Sigmoid colon (tissue), 6 donors: ENCODE measurements at regions not wholly inside any gene's neighbourhood (a gene's known extent, or its start where the extent isn't known, plus 50 kb on each side); places are given as distances from the start of the nearest gene placed in this dataset.

ENCODE experiments used
- DNase-seq: peaks from one replicate; pipeline ENCODE4 v3.0.0-alpha.2; 2019
- H3K27ac ChIP-seq, 4 donors: fragments of 200-600 bp; sonication (generic); one replicate each; pipeline ENCODE4 v1.5.1; 2016 to 2019; ENCODE audit warnings: mild to moderate bottlenecking in 1 of 4
- H3K27me3 ChIP-seq, 3 donors: fragments of 200-600 bp; sonication (generic); one replicate each; pipeline ENCODE4 v1.5.1; 2019; ENCODE audit warnings: mild to moderate bottlenecking in 1 of 3
- H3K36me3 ChIP-seq, 4 donors: fragments of 200-600 bp; sonication (generic); one replicate each; pipeline ENCODE4 v1.5.1; 2016 to 2019
- H3K4me1 ChIP-seq, 4 donors: fragments of 200-600 bp; sonication (generic); one replicate each; pipeline ENCODE4 v1.5.1; 2017 to 2019
- H3K4me3 ChIP-seq, 4 donors: fragments of 200-600 bp; sonication (generic); one replicate each; pipeline ENCODE4 v1.5.1; 2017 to 2019; ENCODE audit warnings: mild to moderate bottlenecking in 2 of 4, moderate library complexity in 1 of 4
- H3K9me3 ChIP-seq, 4 donors: fragments of 200-600 bp in 3 of 4; sonication (generic) in 3 of 4; one replicate each; pipeline versions ENCODE4 v1.5.1 to v1.6.1; 2013 to 2019
- EP300 ChIP-seq, 4 donors: sonication (generic); formaldehyde crosslinking; IDR thresholded peaks; one replicate each; pipeline ENCODE4 v1.6.1; 2017; ENCODE audit warnings: antibody characterized with exemption in 4 of 4
- POLR2A ChIP-seq, 2 donors: fragments of 450-650 bp; IDR thresholded peaks; one replicate each; pipeline ENCODE4 v1.6.1; 2016; ENCODE audit warnings: antibody characterized with exemption in 2 of 2, mild to moderate bottlenecking in 2 of 2, moderate library complexity in 2 of 2
- POLR2AphosphoS5 ChIP-seq, 4 donors: sonication (generic); formaldehyde crosslinking; IDR thresholded peaks; one replicate each; pipeline ENCODE4 v1.6.1; 2017; ENCODE audit warnings: antibody characterized with exemption in 4 of 4
- whole genome bisulfite sequencing, 2 donors: extraction: QIAGEN DNeasy Blood & Tissue Kit; methylation state at CpG; one replicate each; pipeline ENCODE4 v1.1.7; 2013; 5-methylcytosine and 5-hydroxymethylcytosine counted together
- intact Hi-C: fragments of 100-400 bp; cut with DNase I; formaldehyde crosslinking; loops from one replicate; pipeline ENCODE4 v1.15.1; 2023
- TF ChIP-seq, protein P1 (sequence below), 4 experiments: fragments of 450-650 bp in 3 of 4; fragments of 200-600 bp in 1 of 4; IDR thresholded peaks; one replicate each; pipeline ENCODE4 v1.5.1; 2016 to 2019; ENCODE audit warnings: antibody characterized with exemption in 4 of 4, mild to moderate bottlenecking in 3 of 4, moderate library complexity in 2 of 4
- donor health status: healthy with polysubstance abuse.
- donor health status: healthy.

DNA sequence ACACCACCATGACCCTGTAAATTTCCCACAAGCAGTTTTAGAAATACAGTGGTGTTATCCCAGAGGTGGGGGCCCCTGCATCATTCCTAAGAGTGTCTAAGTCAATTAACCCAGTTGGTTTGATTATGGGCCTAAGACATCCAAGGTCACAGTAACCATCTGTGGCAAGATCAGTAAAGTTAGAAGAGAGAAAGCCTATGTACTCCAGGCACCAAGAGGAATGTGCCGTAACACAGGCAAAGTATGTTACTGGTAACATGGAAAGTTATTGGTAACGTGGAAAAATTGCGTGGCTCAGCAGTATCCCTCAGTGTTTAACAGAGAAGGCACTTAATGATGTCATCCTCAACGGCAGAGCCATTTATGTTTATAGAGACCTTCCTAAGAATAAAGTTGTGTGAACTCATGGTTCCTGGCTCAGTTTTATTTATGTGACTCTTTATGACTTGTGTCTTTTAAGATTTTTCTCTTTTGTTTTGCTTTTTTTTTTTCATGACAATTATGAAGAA, 144.1 kb upstream of the RASGRP1 start:
- WGBS, 2 donors: 47 to 74% methylated on average over 4 of the region's 4 CpGs
- TF ChIP-seq EP300 (IDR thresholded peaks at IDR 0.05) (no peak), POLR2AphosphoS5 (IDR thresholded peaks at IDR 0.05) (no peak), POLR2A (IDR thresholded peaks at IDR 0.05) (no peak)
- TF ChIP-seq, protein P1, sequence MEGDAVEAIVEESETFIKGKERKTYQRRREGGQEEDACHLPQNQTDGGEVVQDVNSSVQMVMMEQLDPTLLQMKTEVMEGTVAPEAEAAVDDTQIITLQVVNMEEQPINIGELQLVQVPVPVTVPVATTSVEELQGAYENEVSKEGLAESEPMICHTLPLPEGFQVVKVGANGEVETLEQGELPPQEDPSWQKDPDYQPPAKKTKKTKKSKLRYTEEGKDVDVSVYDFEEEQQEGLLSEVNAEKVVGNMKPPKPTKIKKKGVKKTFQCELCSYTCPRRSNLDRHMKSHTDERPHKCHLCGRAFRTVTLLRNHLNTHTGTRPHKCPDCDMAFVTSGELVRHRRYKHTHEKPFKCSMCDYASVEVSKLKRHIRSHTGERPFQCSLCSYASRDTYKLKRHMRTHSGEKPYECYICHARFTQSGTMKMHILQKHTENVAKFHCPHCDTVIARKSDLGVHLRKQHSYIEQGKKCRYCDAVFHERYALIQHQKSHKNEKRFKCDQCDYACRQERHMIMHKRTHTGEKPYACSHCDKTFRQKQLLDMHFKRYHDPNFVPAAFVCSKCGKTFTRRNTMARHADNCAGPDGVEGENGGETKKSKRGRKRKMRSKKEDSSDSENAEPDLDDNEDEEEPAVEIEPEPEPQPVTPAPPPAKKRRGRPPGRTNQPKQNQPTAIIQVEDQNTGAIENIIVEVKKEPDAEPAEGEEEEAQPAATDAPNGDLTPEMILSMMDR (IDR thresholded peaks at IDR 0.05): no peak
- DNase-seq: no peak
- Histone ChIP-seq H3K4me3 (no peak overlapping the region), H3K36me3 (no peaks in the 10 kb centered on the region), H3K9me3 (no peaks in the 10 kb centered on the region), H3K4me1 (peaks cover 0 to 9% (median 4%) of the 10 kb centered on the region in 4 donors), H3K27me3 (no peaks in the 10 kb centered on the region), H3K27ac (peak overlapping the region in 2 of 4 donors; percentile 35 to 48)
- intact Hi-C loops: loop anchor here (5.0 kb wide), 2 partner anchors 874 to 979 kb away; partner anchors contain the start of gene THBS1

GRCh38 chr15:38709196-38709595, 144.6 kb upstream of the RASGRP1 start:
- Histone ChIP-seq H3K27ac (no peak overlapping the region), H3K9me3 (no peaks in the 10 kb centered on the region), H3K4me3 (no peak overlapping the region), H3K27me3 (no peaks in the 10 kb centered on the region), H3K4me1 (peaks cover 0 to 13% (median 9%) of the 10 kb centered on the region in 4 donors), H3K36me3 (no peaks in the 10 kb centered on the region)
- TF ChIP-seq POLR2AphosphoS5 (IDR thresholded peaks at IDR 0.05): no peak
- no peak for TF ChIP-seq POLR2A (IDR thresholded peaks at IDR 0.05)
- TF ChIP-seq EP300 (IDR thresholded peaks at IDR 0.05): no peak
- TF ChIP-seq, protein P1 (IDR thresholded peaks at IDR 0.05): no peak
- no peak for DNase-seq
- 30 to 64% methylated on average over 2 of the region's 2 CpGs for WGBS, 2 donors
- intact Hi-C loops: loop anchor here (5.0 kb wide), 2 partner anchors 873 to 978 kb away; partner anchors contain the start of gene THBS1

DNA sequence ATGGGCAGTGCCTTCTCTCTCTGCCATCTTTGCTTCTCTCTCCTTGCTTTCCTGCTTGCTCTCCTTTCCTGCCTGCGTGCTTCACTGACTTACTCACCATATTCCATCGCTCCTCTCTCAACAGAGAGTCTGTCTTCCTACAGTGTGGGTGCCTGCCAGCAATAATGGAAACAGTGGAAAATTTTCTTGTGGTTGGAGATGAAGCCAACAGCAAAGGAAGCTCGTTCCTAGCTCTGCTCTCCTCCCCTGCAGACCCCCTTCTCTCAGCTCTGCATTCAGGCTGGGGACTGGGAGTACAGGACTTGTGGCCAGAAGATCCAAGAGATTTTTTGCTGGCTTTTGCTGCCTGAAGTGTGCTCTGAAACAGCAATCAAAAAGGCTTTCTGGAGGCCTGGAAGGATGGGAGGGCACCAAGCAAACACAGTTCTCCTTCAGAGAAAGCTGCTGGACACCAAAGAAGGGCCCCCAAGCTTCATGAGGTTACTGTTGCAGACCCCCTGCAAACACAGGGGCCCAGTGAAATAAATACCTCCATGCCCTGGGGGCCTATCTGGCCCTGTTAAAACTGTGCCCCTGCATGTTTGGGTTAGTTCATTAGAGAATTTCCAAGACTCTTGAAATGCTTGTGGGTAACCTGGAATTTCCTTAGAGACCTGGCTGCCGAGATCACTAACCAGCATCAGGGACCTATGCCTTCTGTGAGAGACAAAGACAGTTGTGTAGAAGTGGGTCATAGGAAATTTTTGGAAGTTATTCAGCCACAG, 149.9 kb upstream of the RASGRP1 start:
- Histone ChIP-seq H3K4me3 (no peak overlapping the region), H3K4me1 (peaks cover 0 to 16% (median 10%) of the 10 kb centered on the region in 4 donors), H3K36me3 (no peaks in the 10 kb centered on the region), H3K27ac (peak overlapping the region in 3 of 4 donors; percentile 17 to 58 (median 38)), H3K9me3 (peaks cover 0 to 5% (median 0%) of the 10 kb centered on the region in 4 donors), H3K27me3 (no peaks in the 10 kb centered on the region)
- intact Hi-C loops: no loop called here
- WGBS, 2 donors: 49 to 84% methylated on average over 4 of the region's 4 CpGs
- peak; percentile 72 for DNase-seq
- peak in 1 of 4 donors; percentile 26 for TF ChIP-seq POLR2AphosphoS5 (IDR thresholded peaks at IDR 0.05)
- TF ChIP-seq, protein P1 (IDR thresholded peaks at IDR 0.05): no peak

- no peaks in the 10 kb centered on the region for H3K36me3 ChIP-seq
- peaks cover 0 to 4% (median 0%) of the 10 kb centered on the region in 4 donors for H3K4me1 ChIP-seq
- intact Hi-C loops: no loop called here
- H3K27me3 ChIP-seq: no peaks in the 10 kb centered on the region
- 87 to 89% methylated on average over 4 of the region's 4 CpGs for WGBS, 2 donors
- DNase-seq: no peak
- H3K9me3 ChIP-seq: peaks cover 0 to 2% (median 0%) of the 10 kb centered on the region in 4 donors
- TF ChIP-seq POLR2AphosphoS5 (IDR thresholded peaks at IDR 0.05) (no peak), EP300 (IDR thresholded peaks at IDR 0.05) (no peak), POLR2A (IDR thresholded peaks at IDR 0.05) (no peak)
- TF ChIP-seq, protein P1 (IDR thresholded peaks at IDR 0.05): no peak
- H3K4me3 ChIP-seq: no peak overlapping the region
- H3K27ac ChIP-seq: no peak overlapping the region
Measured at GRCh38 chr15:38720893-38721567, 156.4 kb upstream of the RASGRP1 start.
